ENCODE measurements at regions not wholly inside any gene's neighbourhood (a gene's known extent, or its start where the extent isn't known, plus 50 kb on each side); places are given as distances from the start of the nearest gene placed in this dataset.

DNA sequence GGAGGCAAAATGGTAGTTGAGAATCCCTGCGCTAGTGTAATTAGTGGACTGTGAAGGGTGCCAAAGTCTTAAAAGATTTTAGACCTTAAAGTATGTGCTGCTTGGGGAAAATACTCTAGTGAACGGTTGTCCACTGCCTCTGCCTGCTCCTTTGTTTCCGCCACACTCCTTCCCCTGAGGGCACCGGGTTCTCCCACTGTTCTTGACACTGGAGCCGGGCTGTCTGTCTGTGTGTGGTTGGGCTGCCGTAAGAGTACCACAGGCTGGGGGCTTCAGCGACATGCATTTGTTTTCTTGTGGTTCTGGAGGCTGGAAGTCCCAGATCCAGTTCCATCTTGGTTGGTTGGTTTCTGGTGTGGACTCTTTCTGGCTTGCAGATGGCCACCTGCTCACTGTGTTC lies 76.2 kb downstream of the CLDN34 start:
- H3K36me3 ChIP-seq (ENCODE audit: control insufficient read depth in 1 of 2, insufficient read depth in 2 of 2, low read length in 2 of 2): peaks cover 0 to 2% of the 10 kb centered on the region in 2 experiments
- H3K18ac ChIP-seq (ENCODE audit: low read length): no peak overlapping the region
- peak overlapping the region; percentile 69 for H2BK120ac ChIP-seq (ENCODE audit: insufficient read depth, low read length, poor library complexity)
- DNase-seq: peak; percentile 18 to 48
- H3K4ac ChIP-seq (ENCODE audit: low read depth, low read length): peak overlapping the region; percentile 18
- no peak overlapping the region for H3K14ac ChIP-seq (ENCODE audit: low read length)
- no peak overlapping the region for H3K4me3 ChIP-seq (ENCODE audit: low read depth, low read length)
- H3K79me2 ChIP-seq (ENCODE audit: control insufficient read depth, insufficient read depth, low read length, poor library complexity): peaks cover 9% of the 10 kb centered on the region
- H2AFZ ChIP-seq (ENCODE audit: insufficient read depth, low read length, poor library complexity): no peak overlapping the region
- H3K27me3 ChIP-seq (ENCODE audit: insufficient read depth, low read length): no peaks in the 10 kb centered on the region
- peaks cover 23 to 33% of the 10 kb centered on the region in 2 experiments for H3K4me1 ChIP-seq (ENCODE audit: control insufficient read depth in 1 of 2, insufficient read depth in 2 of 2, low read length in 2 of 2)
- H3K27ac ChIP-seq (ENCODE audit: low read depth, low read length): peak overlapping the region; percentile 89
- H3K79me1 ChIP-seq (ENCODE audit: low read length): peaks cover 11% of the 10 kb centered on the region
- H3K4me2 ChIP-seq (ENCODE audit: low read length): peak overlapping the region; percentile 20
- WGBS (ENCODE audit: extremely low coverage, insufficient coverage, insufficient read length): no CpG with 5 or more reads among the region's 7 CpGs
- no peak overlapping the region for H4K12ac ChIP-seq (ENCODE audit: low read depth, low read length)
- no peak overlapping the region for H4K91ac ChIP-seq (ENCODE audit: low read depth, low read length)
- H4K8ac ChIP-seq (ENCODE audit: low read depth, low read length): no peak overlapping the region
- H3K23ac ChIP-seq (ENCODE audit: low read length): no peak overlapping the region
- H3K9me3 ChIP-seq (ENCODE audit: insufficient read depth, low read depth, low read length): no peaks in the 10 kb centered on the region
- peak overlapping the region; percentile 54 for H2BK5ac ChIP-seq (ENCODE audit: low read depth, low read length, poor library complexity)
- no peak overlapping the region for H2AK5ac ChIP-seq (ENCODE audit: low read length)
- H2BK12ac ChIP-seq (ENCODE audit: low read length): peak overlapping the region; percentile 55
- H3K9ac ChIP-seq (ENCODE audit: low read length): no peak overlapping the region

DNA sequence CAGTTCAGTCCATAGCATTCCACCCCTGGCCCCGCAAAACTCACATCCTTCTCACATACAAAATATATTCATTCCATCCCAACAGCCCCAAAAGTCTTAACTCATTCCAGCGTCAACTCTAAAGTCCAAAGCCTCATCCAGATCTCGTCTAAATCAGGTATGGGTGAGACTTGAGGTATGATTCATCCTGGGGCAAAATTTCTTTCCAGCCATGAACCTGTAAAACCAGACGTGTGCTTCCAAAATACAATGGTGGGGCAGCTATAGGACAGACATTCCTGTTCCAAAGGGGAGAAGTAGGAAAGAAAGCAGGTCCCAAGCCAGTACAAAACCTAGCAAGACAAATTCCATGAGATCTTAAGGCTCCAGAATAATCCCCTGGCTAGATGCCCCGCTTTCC lies 76.9 kb downstream of the CLDN34 start:
- WGBS (ENCODE audit: extremely low coverage, insufficient coverage, insufficient read length): no CpG with 5 or more reads among the region's 5 CpGs
- Histone ChIP-seq H3K4ac (ENCODE audit: low read depth, low read length) (peak overlapping the region; percentile 85), H4K91ac (ENCODE audit: low read depth, low read length) (peak overlapping the region; percentile 69), H2BK12ac (ENCODE audit: low read length) (peak overlapping the region; percentile 93), H3K36me3 (ENCODE audit: control insufficient read depth in 1 of 2, insufficient read depth in 2 of 2, low read length in 2 of 2) (peaks cover 0 to 2% of the 10 kb centered on the region in 2 experiments), H3K79me2 (ENCODE audit: control insufficient read depth, insufficient read depth, low read length, poor library complexity) (peaks cover 11% of the 10 kb centered on the region), H4K8ac (ENCODE audit: low read depth, low read length) (peak overlapping the region; percentile 78), H3K9ac (ENCODE audit: low read length) (no peak overlapping the region), H3K4me1 (ENCODE audit: control insufficient read depth in 1 of 2, insufficient read depth in 2 of 2, low read length in 2 of 2) (peaks cover 26 to 37% of the 10 kb centered on the region in 2 experiments), H3K23ac (ENCODE audit: low read length) (no peak overlapping the region), H3K79me1 (ENCODE audit: low read length) (peaks cover 14% of the 10 kb centered on the region), H3K18ac (ENCODE audit: low read length) (no peak overlapping the region), H4K12ac (ENCODE audit: low read depth, low read length) (no peak overlapping the region), H3K4me3 (ENCODE audit: low read depth, low read length) (no peak overlapping the region), H3K27ac (ENCODE audit: low read depth, low read length) (peak overlapping the region; percentile 89), H2AK5ac (ENCODE audit: low read length) (peak overlapping the region; percentile 66), H2AFZ (ENCODE audit: insufficient read depth, low read length, poor library complexity) (no peak overlapping the region), H2BK120ac (ENCODE audit: insufficient read depth, low read length, poor library complexity) (peak overlapping the region; percentile 71), H3K9me3 (ENCODE audit: insufficient read depth, low read depth, low read length) (no peaks in the 10 kb centered on the region), H3K27me3 (ENCODE audit: insufficient read depth, low read length) (no peaks in the 10 kb centered on the region), H2BK5ac (ENCODE audit: low read depth, low read length, poor library complexity) (peak overlapping the region; percentile 56), H3K14ac (ENCODE audit: low read length) (no peak overlapping the region), H3K4me2 (ENCODE audit: low read length) (peak overlapping the region; percentile 12)
- peak; percentile 32 to 76 for DNase-seq

DNA sequence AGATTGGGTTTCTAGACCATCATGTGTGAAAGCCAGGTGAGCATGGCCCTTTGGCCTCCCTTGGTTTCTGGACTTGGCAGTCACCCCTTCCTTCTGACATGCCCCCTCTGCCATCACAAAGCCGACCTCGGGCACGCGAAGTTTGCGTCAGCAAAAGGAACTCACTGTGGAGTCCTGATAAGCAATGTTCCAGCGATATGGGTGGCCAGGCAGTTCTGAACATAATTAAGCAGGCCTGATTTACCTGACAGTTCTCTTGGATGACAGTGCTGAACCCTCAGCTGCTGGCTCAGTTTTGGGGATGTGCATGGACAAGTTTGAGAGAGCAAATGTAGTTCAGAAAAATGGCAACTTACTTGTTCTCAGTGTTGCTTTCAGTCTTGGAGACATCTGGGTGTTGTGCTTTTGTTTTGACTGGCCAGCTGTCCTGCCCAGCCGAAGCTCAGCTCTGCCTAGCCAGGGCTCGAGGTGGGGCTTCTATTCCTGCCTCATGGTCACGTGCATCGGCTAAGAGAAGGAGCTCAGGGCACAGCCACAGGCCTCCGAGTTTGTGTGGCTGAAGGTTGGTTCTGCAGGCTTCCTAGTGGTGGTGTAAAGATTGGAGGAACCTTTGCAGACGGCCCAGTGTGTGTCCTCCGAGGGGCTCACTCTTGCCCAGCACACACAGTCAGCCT lies 78.3 kb downstream of the CLDN34 start:
- Histone ChIP-seq H3K9me3 (ENCODE audit: insufficient read depth, low read depth, low read length) (no peaks in the 10 kb centered on the region), H3K36me3 (ENCODE audit: control insufficient read depth in 1 of 2, insufficient read depth in 2 of 2, low read length in 2 of 2) (peaks cover 0 to 1% of the 10 kb centered on the region in 2 experiments), H4K91ac (ENCODE audit: low read depth, low read length) (no peak overlapping the region), H2BK12ac (ENCODE audit: low read length) (peak overlapping the region; percentile 27), H4K12ac (ENCODE audit: low read depth, low read length) (no peak overlapping the region), H2AFZ (ENCODE audit: insufficient read depth, low read length, poor library complexity) (peak overlapping the region; percentile 48), H3K4ac (ENCODE audit: low read depth, low read length) (peak overlapping the region; percentile 69), H3K79me2 (ENCODE audit: control insufficient read depth, insufficient read depth, low read length, poor library complexity) (peaks cover 13% of the 10 kb centered on the region), H3K14ac (ENCODE audit: low read length) (no peak overlapping the region), H3K4me3 (ENCODE audit: low read depth, low read length) (no peak overlapping the region), H4K8ac (ENCODE audit: low read depth, low read length) (no peak overlapping the region), H3K18ac (ENCODE audit: low read length) (peak overlapping the region; percentile 44), H3K79me1 (ENCODE audit: low read length) (peaks cover 16% of the 10 kb centered on the region), H3K27me3 (ENCODE audit: insufficient read depth, low read length) (no peaks in the 10 kb centered on the region), H2AK5ac (ENCODE audit: low read length) (peak overlapping the region; percentile 81), H2BK5ac (ENCODE audit: low read depth, low read length, poor library complexity) (no peak overlapping the region), H3K27ac (ENCODE audit: low read depth, low read length) (no peak overlapping the region), H3K23ac (ENCODE audit: low read length) (no peak overlapping the region), H2BK120ac (ENCODE audit: insufficient read depth, low read length, poor library complexity) (no peak overlapping the region), H3K4me2 (ENCODE audit: low read length) (no peak overlapping the region), H3K9ac (ENCODE audit: low read length) (no peak overlapping the region), H3K4me1 (ENCODE audit: control insufficient read depth in 1 of 2, insufficient read depth in 2 of 2, low read length in 2 of 2) (peaks cover 35 to 47% of the 10 kb centered on the region in 2 experiments)
- no peak for DNase-seq
- no CpG with 5 or more reads among the region's 13 CpGs for WGBS (ENCODE audit: extremely low coverage, insufficient coverage, insufficient read length)

DNA sequence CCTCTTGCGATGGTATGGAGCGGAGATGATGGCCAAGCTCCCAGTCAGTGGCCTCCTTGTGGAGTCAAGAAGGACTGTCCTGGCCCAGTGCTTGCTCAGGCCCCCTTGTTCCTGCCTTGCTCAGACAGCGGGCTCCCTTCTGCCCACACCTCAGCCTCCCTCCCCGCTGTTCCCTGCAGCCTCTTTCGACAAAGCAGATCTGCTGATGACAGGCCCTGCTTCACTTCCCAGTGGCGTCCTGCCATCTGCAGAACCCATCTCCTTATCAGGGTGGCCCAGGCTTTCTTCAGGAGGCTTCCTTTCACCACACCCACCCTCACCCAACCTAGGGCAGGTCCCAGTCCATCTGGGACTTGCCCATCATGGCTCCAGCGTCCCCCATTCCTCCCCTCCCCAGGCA lies 80.0 kb downstream of the CLDN34 start:
- H3K23ac ChIP-seq (ENCODE audit: low read length): no peak overlapping the region
- H4K12ac ChIP-seq (ENCODE audit: low read depth, low read length): no peak overlapping the region
- peaks cover 0 to 2% of the 10 kb centered on the region in 2 experiments for H3K36me3 ChIP-seq (ENCODE audit: control insufficient read depth in 1 of 2, insufficient read depth in 2 of 2, low read length in 2 of 2)
- peak overlapping the region; percentile 19 for H3K4ac ChIP-seq (ENCODE audit: low read depth, low read length)
- H4K8ac ChIP-seq (ENCODE audit: low read depth, low read length): peak overlapping the region; percentile 7
- H2AFZ ChIP-seq (ENCODE audit: insufficient read depth, low read length, poor library complexity): no peak overlapping the region
- H3K79me2 ChIP-seq (ENCODE audit: control insufficient read depth, insufficient read depth, low read length, poor library complexity): peaks cover 13% of the 10 kb centered on the region
- peak overlapping the region; percentile 18 for H4K91ac ChIP-seq (ENCODE audit: low read depth, low read length)
- H3K4me1 ChIP-seq (ENCODE audit: control insufficient read depth in 1 of 2, insufficient read depth in 2 of 2, low read length in 2 of 2): peaks cover 35 to 51% of the 10 kb centered on the region in 2 experiments
- peak overlapping the region; percentile 64 for H2AK5ac ChIP-seq (ENCODE audit: low read length)
- H3K14ac ChIP-seq (ENCODE audit: low read length): no peak overlapping the region
- no CpG with 5 or more reads among the region's 7 CpGs for WGBS (ENCODE audit: extremely low coverage, insufficient coverage, insufficient read length)
- no peak overlapping the region for H3K4me3 ChIP-seq (ENCODE audit: low read depth, low read length)
- H3K27me3 ChIP-seq (ENCODE audit: insufficient read depth, low read length): no peaks in the 10 kb centered on the region
- H3K9me3 ChIP-seq (ENCODE audit: insufficient read depth, low read depth, low read length): no peaks in the 10 kb centered on the region
- H2BK120ac ChIP-seq (ENCODE audit: insufficient read depth, low read length, poor library complexity): no peak overlapping the region
- peak overlapping the region; percentile 2 for H3K27ac ChIP-seq (ENCODE audit: low read depth, low read length)
- no peak for DNase-seq
- peaks cover 17% of the 10 kb centered on the region for H3K79me1 ChIP-seq (ENCODE audit: low read length)
- peak overlapping the region; percentile 35 for H3K18ac ChIP-seq (ENCODE audit: low read length)
- H2BK12ac ChIP-seq (ENCODE audit: low read length): peak overlapping the region; percentile 2
- no peak overlapping the region for H3K9ac ChIP-seq (ENCODE audit: low read length)
- H2BK5ac ChIP-seq (ENCODE audit: low read depth, low read length, poor library complexity): no peak overlapping the region
- no peak overlapping the region for H3K4me2 ChIP-seq (ENCODE audit: low read length)

Data from trophoblast cell (in vitro differentiated cells and primary cell).